Vagina (tissue), 2 donors: ENCODE measurements at regions not wholly inside any gene's neighbourhood (a gene's known extent, or its start where the extent isn't known, plus 50 kb on each side); places are given as distances from the start of the nearest gene placed in this dataset.

ENCODE experiments used
- DNase-seq, 2 donors: peaks; one replicate each; pipeline ENCODE4 v3.0.0-alpha.2; 2017; ENCODE audit errors: extremely low spot score in 2 of 2
- H3K27ac ChIP-seq: fragments of 200-600 bp; sonication (generic); one replicate; pipeline ENCODE4 v1.5.1; 2019
- H3K27me3 ChIP-seq: fragments of 200-600 bp; sonication (generic); one replicate; pipeline ENCODE4 v1.5.1; 2019
- H3K36me3 ChIP-seq, 2 donors: fragments of 200-600 bp; sonication (generic); one replicate each; pipeline ENCODE4 v1.5.1; 2017 to 2019
- H3K4me1 ChIP-seq: fragments of 200-600 bp; sonication (generic); one replicate; pipeline ENCODE4 v1.5.1; 2019
- H3K4me3 ChIP-seq, 2 donors: fragments of 200-600 bp; sonication (generic); 1 replicate in 1 of 2; 2 replicates in 1 of 2; pipeline ENCODE4 v1.5.1; 2016 to 2019
- H3K9me3 ChIP-seq: fragments of 200-600 bp; sonication (generic); one replicate; pipeline ENCODE4 v1.5.1; 2019
- POLR2A ChIP-seq, 2 donors: fragments of 450-650 bp; IDR thresholded peaks; one replicate each; pipeline ENCODE4 v1.6.1; 2017; ENCODE audit warnings: antibody characterized with exemption in 2 of 2, mild to moderate bottlenecking in 2 of 2, moderate library complexity in 2 of 2
- POLR2AphosphoS5 ChIP-seq, 2 donors: sonication (generic); formaldehyde crosslinking; IDR thresholded peaks; one replicate each; pipeline ENCODE4 v1.9.0; 2017; ENCODE audit warnings: antibody characterized with exemption in 2 of 2, mild to moderate bottlenecking in 2 of 2, low read depth in 1 of 2; ENCODE audit not compliant: insufficient read depth in 1 of 2
- intact Hi-C: fragments of 100-400 bp; cut with DNase I; formaldehyde crosslinking; loops from one replicate; pipeline ENCODE4 v1.15.1; 2023
- TF ChIP-seq, protein P1 (sequence below), 3 experiments: fragments of 450-650 bp in 2 of 3; fragments of 200-600 bp in 1 of 3; sonication (generic) in 1 of 3; IDR thresholded peaks; one replicate each; pipeline ENCODE4 v1.5.1; 2017 to 2019; ENCODE audit warnings: antibody characterized with exemption in 3 of 3, mild to moderate bottlenecking in 2 of 3, moderate library complexity in 2 of 3

DNA sequence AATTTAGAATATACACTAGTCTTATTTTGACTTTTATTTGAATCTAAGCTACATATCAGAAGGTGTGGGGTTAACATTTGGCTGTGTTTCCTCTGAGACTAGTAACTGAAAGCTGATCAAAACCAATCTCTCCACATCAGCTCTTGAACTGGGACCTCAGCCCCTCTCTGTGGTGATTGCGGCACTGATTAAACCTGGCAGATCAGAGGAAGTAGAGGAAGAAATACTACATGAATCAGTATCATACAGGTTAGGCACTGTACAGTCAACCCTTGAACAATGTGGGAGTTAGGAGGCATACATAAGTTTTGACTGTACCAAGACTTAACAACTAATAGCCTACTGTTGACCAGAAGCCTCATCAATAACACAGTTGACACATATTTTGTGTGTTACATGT is 122.5 kb upstream of the C1orf87 start:
- TF ChIP-seq POLR2A (IDR thresholded peaks at IDR 0.05) (no peak), POLR2AphosphoS5 (IDR thresholded peaks at IDR 0.05; ENCODE audit: insufficient read depth in 1 of 2, low read depth in 1 of 2) (no peak)
- TF ChIP-seq, protein P1, sequence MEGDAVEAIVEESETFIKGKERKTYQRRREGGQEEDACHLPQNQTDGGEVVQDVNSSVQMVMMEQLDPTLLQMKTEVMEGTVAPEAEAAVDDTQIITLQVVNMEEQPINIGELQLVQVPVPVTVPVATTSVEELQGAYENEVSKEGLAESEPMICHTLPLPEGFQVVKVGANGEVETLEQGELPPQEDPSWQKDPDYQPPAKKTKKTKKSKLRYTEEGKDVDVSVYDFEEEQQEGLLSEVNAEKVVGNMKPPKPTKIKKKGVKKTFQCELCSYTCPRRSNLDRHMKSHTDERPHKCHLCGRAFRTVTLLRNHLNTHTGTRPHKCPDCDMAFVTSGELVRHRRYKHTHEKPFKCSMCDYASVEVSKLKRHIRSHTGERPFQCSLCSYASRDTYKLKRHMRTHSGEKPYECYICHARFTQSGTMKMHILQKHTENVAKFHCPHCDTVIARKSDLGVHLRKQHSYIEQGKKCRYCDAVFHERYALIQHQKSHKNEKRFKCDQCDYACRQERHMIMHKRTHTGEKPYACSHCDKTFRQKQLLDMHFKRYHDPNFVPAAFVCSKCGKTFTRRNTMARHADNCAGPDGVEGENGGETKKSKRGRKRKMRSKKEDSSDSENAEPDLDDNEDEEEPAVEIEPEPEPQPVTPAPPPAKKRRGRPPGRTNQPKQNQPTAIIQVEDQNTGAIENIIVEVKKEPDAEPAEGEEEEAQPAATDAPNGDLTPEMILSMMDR (IDR thresholded peaks at IDR 0.05), result no peak
- intact Hi-C loops, result no loop called here
- no peaks in the 10 kb centered on the region for H3K36me3 ChIP-seq
- H3K27ac ChIP-seq, result no peak overlapping the region
- H3K4me1 ChIP-seq, result no peaks in the 10 kb centered on the region
- H3K27me3 ChIP-seq, result no peaks in the 10 kb centered on the region
- no peak overlapping the region for H3K4me3 ChIP-seq
- no peaks in the 10 kb centered on the region for H3K9me3 ChIP-seq
- no peak for DNase-seq

GRCh38 chr1:60185684-60186083 is 112.1 kb upstream of the C1orf87 start:
- no peak overlapping the region for H3K27ac ChIP-seq
- H3K36me3 ChIP-seq, result no peaks in the 10 kb centered on the region
- H3K27me3 ChIP-seq, result no peaks in the 10 kb centered on the region
- H3K4me1 ChIP-seq, result no peaks in the 10 kb centered on the region
- no peak for TF ChIP-seq POLR2A (IDR thresholded peaks at IDR 0.05)
- H3K4me3 ChIP-seq, result no peak overlapping the region
- intact Hi-C loops, result no loop called here
- DNase-seq, result no peak
- H3K9me3 ChIP-seq, result no peaks in the 10 kb centered on the region

DNA sequence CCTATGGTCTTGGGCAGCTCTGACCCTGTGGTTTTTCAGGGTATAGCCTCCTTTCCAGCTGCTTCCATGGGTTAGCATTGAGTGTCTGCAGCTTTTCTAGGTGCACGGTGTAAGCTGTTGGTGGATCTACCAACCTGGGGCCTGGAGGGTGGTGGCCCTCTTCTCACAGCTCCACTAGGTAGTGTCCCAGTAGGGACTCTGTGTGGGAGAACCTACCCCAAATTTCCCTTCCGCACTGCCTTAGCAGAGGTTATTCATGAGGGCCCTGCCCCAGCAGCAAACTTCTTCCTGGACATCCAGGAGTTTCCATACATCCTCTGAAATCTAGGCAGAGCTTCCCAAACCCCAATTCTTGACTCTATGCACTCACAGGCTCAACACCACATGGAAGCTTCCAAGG is 111.0 kb upstream of the C1orf87 start:
- TF ChIP-seq, protein P1 (IDR thresholded peaks at IDR 0.05), result no peak
- TF ChIP-seq POLR2AphosphoS5 (IDR thresholded peaks at IDR 0.05; ENCODE audit: insufficient read depth in 1 of 2, low read depth in 1 of 2), result no peak
- TF ChIP-seq POLR2A (IDR thresholded peaks at IDR 0.05), result no peak
- Histone ChIP-seq H3K4me3 (no peak overlapping the region), H3K9me3 (no peaks in the 10 kb centered on the region)

GRCh38 chr1:60173729-60174505 is 100.3 kb upstream of the C1orf87 start:
- Histone ChIP-seq H3K4me3 (no peak overlapping the region), H3K27me3 (no peaks in the 10 kb centered on the region), H3K27ac (no peak overlapping the region), H3K4me1 (no peaks in the 10 kb centered on the region), H3K9me3 (no peaks in the 10 kb centered on the region), H3K36me3 (no peaks in the 10 kb centered on the region)
- DNase-seq, result no peak
- TF ChIP-seq, protein P1 (IDR thresholded peaks at IDR 0.05), result no peak
- TF ChIP-seq POLR2AphosphoS5 (IDR thresholded peaks at IDR 0.05; ENCODE audit: insufficient read depth in 1 of 2, low read depth in 1 of 2), result no peak
- TF ChIP-seq POLR2A (IDR thresholded peaks at IDR 0.05), result no peak
- intact Hi-C loops, result no loop called here

More for the DNA sequence above, 111.0 kb upstream of the C1orf87 start:
- intact Hi-C loops, result no loop called here
- Histone ChIP-seq H3K36me3 (no peaks in the 10 kb centered on the region), H3K4me1 (no peaks in the 10 kb centered on the region), H3K27me3 (no peaks in the 10 kb centered on the region), H3K27ac (no peak overlapping the region)
- no peak for DNase-seq

DNA sequence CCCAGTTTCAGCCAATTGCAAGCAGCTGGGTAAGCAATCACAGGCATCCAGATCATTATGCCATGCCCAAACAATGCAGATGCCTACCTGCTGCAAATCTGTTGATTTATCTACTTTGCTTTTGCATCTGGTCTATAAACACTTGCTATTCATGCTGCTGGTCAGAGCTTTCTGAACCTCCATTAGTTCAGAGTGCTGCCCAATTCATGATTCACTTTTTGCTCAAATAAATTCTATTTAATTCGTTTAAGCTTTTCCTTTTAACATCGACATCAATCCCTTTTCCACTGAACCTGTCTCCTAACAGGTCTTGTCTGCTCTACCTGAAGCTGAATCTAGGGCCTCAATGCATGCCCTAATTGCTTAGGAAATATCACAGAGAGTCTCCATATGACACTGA is 99.4 kb upstream of the C1orf87 start:
- no peak for DNase-seq
- Histone ChIP-seq H3K36me3 (no peaks in the 10 kb centered on the region), H3K27ac (no peak overlapping the region), H3K4me3 (no peak overlapping the region), H3K9me3 (no peaks in the 10 kb centered on the region), H3K4me1 (no peaks in the 10 kb centered on the region), H3K27me3 (no peaks in the 10 kb centered on the region)
- intact Hi-C loops, result no loop called here
- TF ChIP-seq POLR2AphosphoS5 (IDR thresholded peaks at IDR 0.05; ENCODE audit: insufficient read depth in 1 of 2, low read depth in 1 of 2) (no peak), POLR2A (IDR thresholded peaks at IDR 0.05) (no peak)
- TF ChIP-seq, protein P1 (IDR thresholded peaks at IDR 0.05), result no peak
